Stimulated activated CD4-positive, alpha-beta T cell treated with anti-CD3 and anti-CD28 coated beads, Interleukin-2, amount 100 ng/mL, for 48 hours (primary cell): ENCODE measurements at regions not wholly inside any gene's neighbourhood (a gene's known extent, or its start where the extent isn't known, plus 50 kb on each side); places are given as distances from the start of the nearest gene placed in this dataset.
"Not testable (repeated sequence)": the region's sequence is repeated elsewhere in the genome, so short reads cannot be mapped to it uniquely, and the experiment has no call there.

ENCODE experiments used
- DNase-seq, 2 donors: peaks; one replicate each; pipeline ENCODE4 v3.0.0-alpha.2; 2020

DNA sequence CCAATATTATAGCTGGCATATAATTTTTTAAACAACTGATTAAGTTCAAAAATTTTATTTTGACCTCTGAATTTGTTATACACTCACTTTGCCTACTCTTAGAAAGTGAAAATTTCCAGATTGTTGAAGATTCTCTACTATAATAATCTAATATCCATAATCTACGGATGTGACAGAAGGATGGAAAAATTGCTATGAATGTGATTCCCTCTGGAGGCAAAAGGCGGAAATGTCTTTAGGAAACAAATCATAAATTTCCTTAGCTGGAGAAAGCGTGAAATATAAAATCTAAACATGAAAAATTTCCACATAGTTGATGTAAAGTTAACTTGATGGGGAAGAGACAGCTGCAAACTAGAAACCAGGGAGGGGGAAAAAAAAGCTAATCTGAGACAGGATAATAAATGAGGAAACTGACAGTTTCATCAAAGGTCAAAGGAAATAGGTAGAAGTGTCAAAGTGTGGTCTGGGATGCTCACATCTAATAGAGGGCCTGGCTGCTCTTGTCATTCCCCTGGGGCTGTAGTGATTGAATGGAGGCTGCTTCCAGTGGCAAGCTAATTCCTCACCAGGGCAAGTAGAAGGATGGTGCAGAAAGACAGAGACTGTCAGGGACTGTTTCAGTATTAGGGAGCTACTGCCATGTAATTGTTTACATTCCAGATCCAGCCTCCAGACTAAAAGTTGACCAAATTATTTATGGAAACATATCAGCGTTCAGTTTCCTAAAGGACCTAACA is 264.5 kb downstream of the SDHAF3 start:
- DNase-seq, result no peak

GRCh38 chr7:97390052-97390451 is 272.6 kb downstream of the SDHAF3 start:
- DNase-seq, result no peak

GRCh38 chr7:97390915-97391593 is 273.6 kb downstream of the SDHAF3 start:
- no peak for DNase-seq

GRCh38 chr7:97401398-97401797 is 283.9 kb downstream of the SDHAF3 start:
- DNase-seq, result no peak

DNA sequence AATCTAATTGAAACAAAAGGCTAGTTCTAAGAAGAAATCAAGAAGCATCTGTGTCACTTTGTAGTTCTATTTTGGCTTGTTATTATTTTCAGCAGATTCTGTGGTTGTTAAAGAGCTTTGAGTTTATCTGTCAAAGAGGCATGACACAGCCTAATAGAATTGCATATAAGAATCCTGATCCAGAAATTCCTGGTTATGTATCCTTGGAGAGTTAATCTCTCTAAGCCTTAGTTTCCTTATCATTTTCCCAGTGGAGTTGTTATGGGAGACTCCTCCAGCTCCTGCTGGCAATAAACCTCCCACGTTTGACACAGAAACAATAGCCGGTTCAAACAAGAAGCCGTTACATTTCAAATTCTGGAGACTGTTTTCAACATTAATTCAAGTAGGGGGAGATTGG is 288.3 kb downstream of the SDHAF3 start:
- no peak for DNase-seq

- no peak for DNase-seq
Measured at GRCh38 chr7:97407106-97407505, 289.6 kb downstream of the SDHAF3 start.

GRCh38 chr7:97409346-97409745 is 291.8 kb downstream of the SDHAF3 start:
- no peak for DNase-seq

GRCh38 chr7:97418312-97418711 is 300.8 kb downstream of the SDHAF3 start:
- no peak for DNase-seq

GRCh38 chr7:97419898-97420297 is 302.4 kb downstream of the SDHAF3 start:
- DNase-seq, result no peak

DNA sequence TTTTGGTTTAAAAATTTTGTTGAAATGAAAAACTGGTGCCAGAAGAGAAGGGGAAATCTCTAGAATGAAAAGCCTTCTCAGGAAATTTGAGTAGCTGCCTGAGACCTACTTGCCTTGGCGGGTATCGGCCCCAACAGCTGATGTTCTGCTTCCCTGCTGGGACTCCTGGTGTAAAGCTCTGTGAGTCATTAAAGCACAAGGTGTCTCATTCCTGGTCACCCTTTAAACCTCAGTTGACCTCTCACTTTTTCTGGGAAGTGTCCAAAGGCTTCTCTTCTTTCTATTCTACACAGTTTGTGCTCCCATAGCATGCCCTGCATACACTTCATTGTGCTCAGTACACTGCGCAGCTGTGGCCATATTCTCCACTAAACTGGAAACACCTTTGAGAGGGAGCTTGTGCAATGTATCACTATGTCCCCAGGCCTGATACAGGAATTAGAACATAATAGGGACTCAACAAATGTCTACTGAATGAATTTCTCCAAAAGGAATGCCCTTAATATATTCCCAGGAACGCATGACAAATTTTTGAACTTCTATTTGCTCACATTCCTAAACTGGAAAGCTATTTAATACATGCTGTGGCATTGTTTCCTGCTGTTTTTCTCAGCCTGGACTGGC is 303.9 kb downstream of the SDHAF3 start:
- DNase-seq, result no peak

GRCh38 chr7:97422046-97422445 is 304.5 kb downstream of the SDHAF3 start:
- no peak for DNase-seq

GRCh38 chr7:97430006-97430405 is 301.9 kb upstream of the TAC1 start:
- DNase-seq, result no peak

GRCh38 chr7:97439637-97440214 is 292.2 kb upstream of the TAC1 start:
- no peak for DNase-seq

GRCh38 chr7:97446361-97446760 is 285.5 kb upstream of the TAC1 start:
- no peak for DNase-seq

GRCh38 chr7:97449448-97449847 is 282.4 kb upstream of the TAC1 start:
- DNase-seq, result not testable (repeated sequence)

DNA sequence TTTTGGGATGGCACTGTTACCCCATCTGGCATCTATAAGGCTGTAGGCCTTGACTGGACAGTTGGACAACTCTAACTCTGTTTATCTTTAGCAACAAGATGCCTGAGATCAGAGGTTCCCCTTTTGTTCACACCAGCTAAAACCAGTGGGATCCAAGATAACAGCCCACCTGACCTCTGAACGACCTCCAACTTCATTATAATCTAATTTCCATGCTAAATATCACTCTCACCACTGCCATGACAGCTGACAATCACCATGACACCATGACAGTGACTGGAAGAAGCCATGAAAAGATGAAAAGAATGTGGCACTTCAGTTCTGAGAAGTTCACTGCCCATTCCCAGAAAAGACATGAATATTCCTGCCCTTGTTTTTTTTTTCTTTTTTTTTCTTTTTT is 281.4 kb upstream of the TAC1 start:
- DNase-seq, result no peak

- DNase-seq, result no peak
Measured at GRCh38 chr7:97454636-97455035, 277.2 kb upstream of the TAC1 start.

- no peak for DNase-seq
Measured at GRCh38 chr7:97457054-97457453, 274.8 kb upstream of the TAC1 start.

- no peak for DNase-seq
Measured at GRCh38 chr7:97460433-97460832, 271.5 kb upstream of the TAC1 start.

DNA sequence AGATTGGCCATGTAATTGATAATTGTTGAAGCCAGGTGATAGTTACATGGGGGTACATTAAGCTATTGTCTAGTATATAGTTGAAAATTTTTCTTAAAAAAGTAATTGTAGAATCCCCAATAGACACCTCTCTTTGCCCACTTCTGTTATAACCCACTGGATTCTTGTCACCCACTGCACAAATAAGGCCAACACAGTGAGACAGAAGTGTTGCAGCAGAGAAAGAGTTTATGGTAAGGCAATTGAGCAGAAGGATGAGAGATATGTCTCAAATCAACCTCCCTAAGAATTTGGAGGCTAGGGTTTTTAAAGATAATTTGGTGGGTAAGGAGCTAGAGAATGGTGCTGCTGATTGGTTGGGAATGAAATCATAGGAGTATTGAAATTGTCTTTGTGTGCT is 270.3 kb upstream of the TAC1 start:
- DNase-seq, result no peak

DNA sequence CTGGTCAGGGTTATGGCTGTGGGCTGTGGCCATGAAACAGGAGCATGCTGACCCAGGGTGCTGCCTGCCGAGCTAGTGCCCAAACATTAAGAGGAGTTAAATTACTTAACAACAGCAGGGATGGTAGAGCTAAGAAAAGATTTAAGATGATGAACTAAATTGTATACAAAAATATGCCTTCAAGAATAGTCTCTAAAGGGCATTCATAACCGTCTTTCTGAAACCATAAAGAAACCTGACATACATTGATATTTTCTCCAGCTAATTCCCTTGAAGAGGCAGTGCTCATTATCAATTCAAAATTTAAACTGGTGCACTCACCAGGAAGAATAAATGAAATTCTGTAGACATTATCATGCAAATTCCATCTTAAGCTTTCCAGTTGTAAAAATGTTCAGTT is 265.8 kb upstream of the TAC1 start:
- no peak for DNase-seq

DNA sequence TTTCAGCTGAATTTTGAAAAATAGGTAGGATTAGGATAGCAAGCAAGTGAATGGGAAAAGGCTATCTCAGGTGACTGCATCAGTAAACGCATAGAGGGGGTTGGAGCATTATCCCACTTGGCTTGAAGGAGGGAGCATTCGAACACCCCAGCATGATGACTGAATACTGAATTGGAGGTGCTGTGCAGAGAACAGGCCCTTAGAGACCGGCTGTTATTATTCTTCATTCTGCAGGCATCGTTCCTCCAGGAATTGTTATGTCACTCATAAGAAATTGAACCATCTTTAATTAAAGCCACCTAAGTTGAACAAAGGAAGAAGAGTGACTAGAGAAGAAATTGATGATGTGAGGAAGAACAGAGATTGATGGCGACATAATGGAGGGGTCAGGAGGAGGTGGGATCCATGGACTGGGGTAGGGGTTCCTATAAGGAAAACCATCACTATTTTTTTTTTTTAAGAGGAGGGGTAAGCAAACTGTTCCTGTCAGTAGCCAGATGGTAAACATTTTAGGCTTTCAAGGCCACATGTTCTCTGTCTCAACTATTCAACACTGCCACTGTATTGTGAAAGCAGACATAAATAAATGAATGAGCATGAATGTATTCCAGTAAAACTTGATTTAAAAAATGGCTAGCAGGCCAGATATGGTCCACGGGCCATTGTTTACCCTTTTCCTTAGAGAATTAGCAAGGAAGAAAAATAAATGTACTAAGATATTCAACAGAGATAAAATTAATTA is 264.7 kb upstream of the TAC1 start:
- DNase-seq, result no peak

DNA sequence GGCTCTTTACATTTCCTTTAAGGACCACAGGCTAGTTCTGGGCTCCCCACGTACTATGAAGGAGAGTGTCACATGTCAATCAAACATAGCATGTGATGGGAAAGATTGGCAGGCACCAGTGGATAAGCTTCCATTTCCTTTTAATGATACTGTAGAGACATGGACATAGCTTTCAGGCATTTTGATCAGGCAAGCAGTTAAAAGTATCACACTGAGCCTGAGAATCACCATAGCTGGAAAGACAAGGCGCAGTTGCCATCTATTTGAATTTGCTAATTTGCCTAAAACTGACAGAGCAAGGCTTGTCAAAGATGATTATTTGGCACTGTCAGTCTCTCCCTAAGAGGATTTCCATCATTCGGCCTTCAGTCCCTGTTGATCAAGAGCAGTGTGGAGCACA is 263.4 kb upstream of the TAC1 start:
- no peak for DNase-seq
